CD14-positive monocyte (primary cell): ENCODE measurements at regions not wholly inside any gene's neighbourhood (a gene's known extent, or its start where the extent isn't known, plus 50 kb on each side); places are given as distances from the start of the nearest gene placed in this dataset.
A peak's percentile ranks its signal among the peaks of the same experiment; 100 is the strongest.

Experiments used
- DNase-seq, 3 donors: peaks; one replicate each; pipeline ENCODE4 v3.0.0-alpha.2; 2011 to 2022
- H2AFZ ChIP-seq: 2 replicates; pipeline ENCODE4 v1.6.0; 2012; ENCODE audit warnings: mild to moderate bottlenecking, low read depth, low read length, inconsistent platforms; ENCODE audit not compliant: insufficient read depth, poor library complexity, severe bottlenecking
- H3K27ac ChIP-seq, 2 donors: 1 replicate in 1 of 2; 2 replicates in 1 of 2; pipeline ENCODE4 v1.5.1; 2012 to 2013; ENCODE audit warnings: low read length in 2 of 2, control low read depth in 1 of 2, inconsistent platforms in 1 of 2, low read depth in 1 of 2, mild to moderate bottlenecking in 1 of 2
- H3K27me3 ChIP-seq, 2 donors: one replicate each; pipeline versions ENCODE4 v1.6.0 to v1.6.1; 2011 to 2013; ENCODE audit warnings: low read length in 2 of 2; ENCODE audit not compliant: control insufficient read depth in 2 of 2, insufficient read depth in 2 of 2
- H3K36me3 ChIP-seq, 2 donors: replicated peaks in 1 of 2; 1 replicate in 1 of 2; 2 replicates in 1 of 2; pipeline versions ENCODE4 v1.5.1 to v1.6.1; 2012 to 2013; ENCODE audit warnings: low read length in 2 of 2, control low read depth in 1 of 2, inconsistent platforms in 1 of 2, mild to moderate bottlenecking in 1 of 2; ENCODE audit not compliant: insufficient read depth in 2 of 2, control insufficient read depth in 1 of 2
- H3K4me1 ChIP-seq, 2 donors: 1 replicate in 1 of 2; 2 replicates in 1 of 2; pipeline versions ENCODE4 v1.5.1 to v1.6.1; 2012 to 2013; ENCODE audit warnings: low read length in 2 of 2, control low read depth in 1 of 2, inconsistent platforms in 1 of 2, mild to moderate bottlenecking in 1 of 2, moderate library complexity in 1 of 2; ENCODE audit not compliant: insufficient read depth in 2 of 2, control insufficient read depth in 1 of 2
- H3K4me2 ChIP-seq: replicated peaks from 2 replicates; pipeline ENCODE3; 2012; ENCODE audit warnings: low read length, moderate library complexity, mild to moderate bottlenecking; ENCODE audit not compliant: poor library complexity, severe bottlenecking; ENCODE audit errors: extremely low read depth
- H3K4me3 ChIP-seq, 3 experiments: fragments of 200-600 bp in 1 of 3; sonication (generic) in 1 of 3; replicated peaks in 1 of 3; 1 replicate in 2 of 3; 2 replicates in 1 of 3; pipeline ENCODE4 v1.5.1; 2011 to 2013; ENCODE audit warnings: low read length in 3 of 3, mild to moderate bottlenecking in 3 of 3, control low read depth in 2 of 3, low read depth in 2 of 3, inconsistent platforms in 1 of 3, moderate library complexity in 1 of 3
- H3K79me2 ChIP-seq: 2 replicates; pipeline ENCODE4 v1.6.0; 2012; ENCODE audit warnings: mild to moderate bottlenecking, control low read depth, inconsistent platforms, low read length, moderate library complexity; ENCODE audit not compliant: insufficient read depth
- H3K9ac ChIP-seq: 2 replicates; pipeline ENCODE4 v1.6.0; 2017; ENCODE audit warnings: low read length, mild to moderate bottlenecking; ENCODE audit not compliant: insufficient read depth, poor library complexity, severe bottlenecking
- H3K9me3 ChIP-seq, 2 donors: replicated peaks in 1 of 2; 1 replicate in 1 of 2; 2 replicates in 1 of 2; pipeline versions ENCODE4 v1.5.1 to v1.6.1; 2012 to 2013; ENCODE audit warnings: low read length in 2 of 2, control low read depth in 1 of 2; ENCODE audit not compliant: control insufficient read depth in 1 of 2, insufficient read depth in 1 of 2
- H4K20me1 ChIP-seq: 2 replicates; pipeline ENCODE4 v1.6.0; 2012; ENCODE audit warnings: mild to moderate bottlenecking, low read length, control low read depth, moderate library complexity; ENCODE audit not compliant: insufficient read depth
- H3K27ac Mint-ChIP-seq, 7 donors: one replicate each; pipeline ENCODE4 v1.8.0; 2020; ENCODE audit warnings: mild to moderate bottlenecking in 7 of 7, mixed read lengths in 7 of 7, moderate library complexity in 6 of 7, inconsistent platforms in 2 of 7
- H3K27me3 Mint-ChIP-seq, 3 donors: one replicate each; pipeline ENCODE4 v1.8.0; 2021 to 2022; ENCODE audit warnings: low read depth in 3 of 3, mild to moderate bottlenecking in 3 of 3, mixed read lengths in 3 of 3, moderate library complexity in 3 of 3, inconsistent platforms in 1 of 3
- H3K36me3 Mint-ChIP-seq, 2 donors: one replicate each; pipeline ENCODE4 v1.8.0; 2020; ENCODE audit warnings: mixed read lengths in 2 of 2, inconsistent platforms in 1 of 2, mild to moderate bottlenecking in 1 of 2
- H3K4me1 Mint-ChIP-seq: one replicate; pipeline ENCODE4 v1.8.0; 2020; ENCODE audit warnings: mild to moderate bottlenecking, mixed read lengths
- H3K4me3 Mint-ChIP-seq, 2 donors: one replicate each; pipeline ENCODE4 v1.8.0; 2020; ENCODE audit warnings: mild to moderate bottlenecking in 2 of 2, mixed read lengths in 2 of 2, moderate library complexity in 1 of 2
- H3K9me3 Mint-ChIP-seq, 7 donors: one replicate each; pipeline ENCODE4 v1.8.0; 2020 to 2022; ENCODE audit warnings: mixed read lengths in 7 of 7, mild to moderate bottlenecking in 6 of 7, moderate library complexity in 6 of 7, inconsistent platforms in 2 of 7
- CTCF ChIP-seq: fragments of 200-600 bp; IDR thresholded peaks from one replicate; pipeline ENCODE4 v1.8.0; 2022; ENCODE audit warnings: antibody characterized with exemption, mild to moderate bottlenecking
- WGBS: methylation state at CpG from one replicate; pipeline ENCODE4 v1.1.5; 2013; ENCODE audit warnings: missing lambda C conversion rate; ENCODE audit not compliant: insufficient coverage; 5-methylcytosine and 5-hydroxymethylcytosine counted together
- intact Hi-C, 2 donors: fragments of 100-400 bp; cut with micrococcal nuclease; formaldehyde crosslinking; loops; one replicate each; pipeline versions ENCODE4 v1.15.0 to v1.15.1; 2023

- H3K4me3 Mint-ChIP-seq, result no peak overlapping the region
- no peaks in the 10 kb centered on the region for H3K36me3 ChIP-seq
- DNase-seq, result peak; percentile 57 to 72 (median 58)
- H3K9ac ChIP-seq, result peak overlapping the region; percentile 84
- peak overlapping the region; percentile 95 to 96 for H3K27ac ChIP-seq
- H3K27ac Mint-ChIP-seq, result no peak overlapping the region
- H3K4me3 ChIP-seq, result peak overlapping the region; percentile 75 to 87 (median 77)
- H3K27me3 Mint-ChIP-seq, result no peaks in the 10 kb centered on the region
- no peaks in the 10 kb centered on the region for H3K27me3 ChIP-seq
- H3K4me1 Mint-ChIP-seq, result peaks cover 14% of the 10 kb centered on the region
- TF ChIP-seq CTCF, result no peak
- WGBS, result 0% methylated on average over 21 of the region's 25 CpGs
- no peaks in the 10 kb centered on the region for H4K20me1 ChIP-seq
- intact Hi-C loops, result loop anchor here (5.0 kb wide), 1 partner anchor 55 kb away; a partner anchor contains a TSS
- H3K36me3 Mint-ChIP-seq, result no peaks in the 10 kb centered on the region
- H2AFZ ChIP-seq, result peak overlapping the region; percentile 78
- peaks cover 16% of the 10 kb centered on the region for H3K79me2 ChIP-seq
- no peaks in the 10 kb centered on the region for H3K9me3 ChIP-seq
- peaks cover 33 to 47% of the 10 kb centered on the region in 2 donors for H3K4me1 ChIP-seq
- H3K4me2 ChIP-seq, result peak overlapping the region; percentile 79
- peaks cover 0 to 2% (median 0%) of the 10 kb centered on the region in 7 donors for H3K9me3 Mint-ChIP-seq
Observed at GRCh38 chr6:27836783-27837624, 75.2 kb downstream of the OR2B2 start.

- peaks cover 16% of the 10 kb centered on the region for H3K79me2 ChIP-seq
- no peaks in the 10 kb centered on the region for H3K27me3 ChIP-seq
- TF ChIP-seq CTCF, result no peak
- DNase-seq, result no peak
- peaks cover 33 to 47% of the 10 kb centered on the region in 2 donors for H3K4me1 ChIP-seq
- no peaks in the 10 kb centered on the region for H3K36me3 ChIP-seq
- 10% methylated on average over 2 of the region's 3 CpGs for WGBS
- Mint-ChIP-seq H3K27me3 (no peaks in the 10 kb centered on the region), H3K4me3 (no peak overlapping the region), H3K27ac (peak overlapping the region in 4 of 7 donors; percentile 8 to 78 (median 65)), H3K36me3 (no peaks in the 10 kb centered on the region), H3K9me3 (peaks cover 0 to 2% (median 0%) of the 10 kb centered on the region in 7 donors), H3K4me1 (peaks cover 16% of the 10 kb centered on the region)
- peak overlapping the region; percentile 84 for H3K9ac ChIP-seq
- no peaks in the 10 kb centered on the region for H4K20me1 ChIP-seq
- intact Hi-C loops, result loop anchor here (5.0 kb wide), 1 partner anchor 56 kb away; a partner anchor contains a TSS
- H3K4me3 ChIP-seq, result peak overlapping the region; percentile 75 to 87 (median 77)
- peak overlapping the region; percentile 79 for H3K4me2 ChIP-seq
- H2AFZ ChIP-seq, result peak overlapping the region; percentile 78
- no peaks in the 10 kb centered on the region for H3K9me3 ChIP-seq
- peak overlapping the region; percentile 95 to 96 for H3K27ac ChIP-seq
Observed at GRCh38 chr6:27836141-27836782, 75.9 kb downstream of the OR2B2 start.
